Stimulated activated memory B cell treated with anti-CD40 and anti-IgM and Interleukin-4, amounts not matched to agents 10 μg/mL and 1 μg/mL and 100 μg/mL, for 72 hours (primary cell): ENCODE measurements at regions not wholly inside any gene's neighbourhood (a gene's known extent, or its start where the extent isn't known, plus 50 kb on each side); places are given as distances from the start of the nearest gene placed in this dataset.

ENCODE experiments used
- ATAC-seq: fragments of 150-1000 bp; cut with Tn5 transposase; 2 replicates; pipeline ENCODE4 v1.10.0; 2021
- H3K27ac Mint-ChIP-seq: one replicate; pipeline ENCODE4 v1.8.0; 2022; ENCODE audit warnings: mild to moderate bottlenecking, mixed read lengths
- H3K27me3 Mint-ChIP-seq: one replicate; pipeline ENCODE4 v1.8.0; 2022; ENCODE audit warnings: mixed read lengths
- H3K36me3 Mint-ChIP-seq: one replicate; pipeline ENCODE4 v1.8.0; 2022; ENCODE audit warnings: mixed read lengths
- H3K4me1 Mint-ChIP-seq: one replicate; pipeline ENCODE4 v1.8.0; 2022; ENCODE audit warnings: mixed read lengths
- H3K4me3 Mint-ChIP-seq: one replicate; pipeline ENCODE4 v1.8.0; 2022; ENCODE audit warnings: mild to moderate bottlenecking, moderate library complexity, mixed read lengths
- H3K9me3 Mint-ChIP-seq: one replicate; pipeline ENCODE4 v1.8.0; 2022; ENCODE audit warnings: mixed read lengths

DNA sequence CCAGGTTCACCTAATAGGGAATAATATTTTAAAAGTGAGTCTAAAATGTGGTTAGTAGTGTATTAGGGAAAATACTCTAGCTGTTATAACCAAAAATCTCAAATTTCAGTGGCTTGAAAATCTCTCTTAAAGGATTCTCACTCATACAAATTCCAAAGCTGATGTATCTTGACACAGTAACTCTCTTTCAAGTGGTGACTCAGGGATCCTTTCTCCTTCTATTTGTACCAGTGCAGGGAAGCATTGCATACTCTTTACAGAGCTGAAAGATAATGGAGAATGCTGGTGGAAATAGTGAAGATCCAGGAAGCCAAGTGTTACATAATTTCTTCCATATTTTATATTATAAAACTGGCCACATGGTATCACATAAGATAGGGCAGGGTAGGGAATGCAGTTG is 560.2 kb upstream of the CDH9 start:
- Mint-ChIP-seq H3K27me3 (no peaks in the 10 kb centered on the region), H3K9me3 (no peaks in the 10 kb centered on the region), H3K4me3 (no peak overlapping the region), H3K27ac (no peak overlapping the region), H3K36me3 (no peaks in the 10 kb centered on the region), H3K4me1 (no peaks in the 10 kb centered on the region)
- ATAC-seq = no peak

DNA sequence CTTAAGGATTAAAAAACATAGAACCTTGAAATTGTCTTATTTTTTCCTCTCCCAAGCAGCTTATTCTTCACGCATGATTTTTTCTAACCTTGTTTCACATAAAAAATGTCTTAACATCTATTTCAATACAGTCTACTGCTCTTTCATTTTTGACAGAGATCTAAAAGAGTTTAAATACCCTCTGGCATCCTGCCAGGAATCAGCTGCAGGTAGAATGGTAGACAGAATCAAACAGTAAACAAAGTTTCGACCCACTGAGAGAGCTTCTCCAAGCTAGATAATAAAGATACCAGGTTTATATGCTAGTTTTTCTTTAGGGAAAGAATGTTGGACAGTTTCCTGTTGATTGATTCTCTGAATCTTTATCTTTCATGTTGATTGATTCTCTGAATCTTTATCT is 555.8 kb upstream of the CDH9 start:
- Mint-ChIP-seq H3K27me3 (no peaks in the 10 kb centered on the region), H3K36me3 (no peaks in the 10 kb centered on the region), H3K4me3 (no peak overlapping the region), H3K9me3 (peaks cover 4% of the 10 kb centered on the region), H3K4me1 (no peaks in the 10 kb centered on the region), H3K27ac (no peak overlapping the region)
- ATAC-seq = no peak

DNA sequence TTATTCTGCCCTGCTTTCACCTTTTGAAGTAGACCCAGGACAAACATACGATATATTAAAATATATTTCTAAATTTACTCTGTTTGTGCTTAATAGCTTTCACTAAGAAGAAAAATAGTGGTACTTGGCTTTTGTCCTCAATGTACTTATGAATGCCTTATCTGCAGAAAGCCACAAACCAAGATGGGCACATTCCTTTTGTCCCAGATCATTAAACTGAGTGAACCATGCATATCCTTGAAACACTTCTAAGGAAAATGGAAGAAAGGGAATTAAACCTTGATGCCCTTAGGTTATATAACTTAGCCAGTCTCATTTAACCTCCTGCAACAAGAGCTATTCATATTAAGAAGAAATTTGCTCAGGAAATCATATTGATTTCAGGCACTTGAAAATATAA is 553.8 kb upstream of the CDH9 start:
- ATAC-seq = no peak
- Mint-ChIP-seq H3K9me3 (peaks cover 6% of the 10 kb centered on the region), H3K4me3 (no peak overlapping the region)

DNA sequence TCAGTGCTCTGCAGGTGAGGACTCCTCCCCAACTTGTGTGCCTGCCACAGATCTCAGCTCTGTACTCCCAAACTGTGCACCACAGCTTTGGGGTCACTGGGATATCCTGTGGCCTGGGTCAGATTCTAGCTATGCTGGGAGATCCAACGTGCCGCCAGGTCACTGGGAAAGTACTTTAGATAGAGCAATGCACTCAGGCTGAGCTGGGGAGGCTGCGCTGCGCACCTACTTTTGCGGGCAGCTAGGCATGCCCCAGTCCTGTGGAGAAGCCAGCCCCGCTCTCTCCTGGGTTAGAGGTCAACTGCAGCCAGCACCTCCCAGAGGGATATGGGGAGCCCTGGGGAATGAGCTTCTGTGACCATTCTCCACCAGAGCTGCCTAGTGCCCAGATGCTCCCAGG is 552.1 kb upstream of the CDH9 start:
- Mint-ChIP-seq H3K27ac (no peak overlapping the region), H3K27me3 (no peaks in the 10 kb centered on the region), H3K4me1 (no peaks in the 10 kb centered on the region), H3K4me3 (no peak overlapping the region), H3K36me3 (no peaks in the 10 kb centered on the region), H3K9me3 (peaks cover 10% of the 10 kb centered on the region)
- ATAC-seq = no peak

More for the DNA sequence above, 553.8 kb upstream of the CDH9 start:
- H3K36me3 Mint-ChIP-seq = no peaks in the 10 kb centered on the region
- no peaks in the 10 kb centered on the region for H3K4me1 Mint-ChIP-seq
- no peak overlapping the region for H3K27ac Mint-ChIP-seq
- H3K27me3 Mint-ChIP-seq = no peaks in the 10 kb centered on the region

DNA sequence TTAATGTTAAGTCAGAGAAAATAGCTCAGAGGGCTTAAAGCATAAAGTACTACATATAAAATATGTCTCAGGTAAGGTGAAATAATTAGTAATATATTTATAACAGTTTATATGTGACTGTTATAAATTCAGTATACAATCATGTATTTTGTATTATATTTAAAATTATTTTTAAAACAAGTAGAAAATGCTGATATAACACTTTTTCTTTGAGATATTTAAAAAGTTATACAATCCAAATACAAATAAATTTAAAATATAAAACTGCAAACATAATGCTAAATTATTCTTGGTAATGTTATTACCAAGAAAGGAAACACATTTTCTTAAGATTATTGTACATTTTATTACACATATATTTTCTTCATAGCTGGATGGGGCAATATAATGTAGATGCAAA is 539.9 kb upstream of the CDH9 start:
- no peaks in the 10 kb centered on the region for H3K36me3 Mint-ChIP-seq
- H3K27me3 Mint-ChIP-seq = no peaks in the 10 kb centered on the region
- no peak overlapping the region for H3K4me3 Mint-ChIP-seq
- no peak overlapping the region for H3K27ac Mint-ChIP-seq
- ATAC-seq = no peak
- H3K4me1 Mint-ChIP-seq = no peaks in the 10 kb centered on the region
- no peaks in the 10 kb centered on the region for H3K9me3 Mint-ChIP-seq

DNA sequence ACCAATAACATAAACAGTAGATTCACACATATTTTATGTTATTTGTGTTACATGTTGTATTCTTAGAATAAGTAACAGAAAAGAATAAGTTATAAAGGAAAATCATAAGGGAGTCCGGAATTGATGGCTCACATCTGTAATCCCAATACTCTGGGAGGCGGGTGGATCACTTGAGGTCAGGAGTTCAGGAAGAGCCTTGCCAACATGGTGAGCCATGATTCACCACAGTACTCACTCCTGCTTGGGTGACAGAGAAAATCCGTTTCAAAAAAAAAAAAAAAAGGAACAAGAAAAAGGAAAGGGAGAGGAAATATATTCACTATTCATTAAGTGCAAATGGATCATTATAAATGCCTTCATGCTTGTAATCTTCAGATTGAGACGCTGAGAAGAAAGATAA is 533.3 kb upstream of the CDH9 start:
- Mint-ChIP-seq H3K27ac (no peak overlapping the region), H3K4me1 (no peaks in the 10 kb centered on the region), H3K36me3 (no peaks in the 10 kb centered on the region), H3K9me3 (no peaks in the 10 kb centered on the region), H3K27me3 (no peaks in the 10 kb centered on the region), H3K4me3 (no peak overlapping the region)
- ATAC-seq = no peak

DNA sequence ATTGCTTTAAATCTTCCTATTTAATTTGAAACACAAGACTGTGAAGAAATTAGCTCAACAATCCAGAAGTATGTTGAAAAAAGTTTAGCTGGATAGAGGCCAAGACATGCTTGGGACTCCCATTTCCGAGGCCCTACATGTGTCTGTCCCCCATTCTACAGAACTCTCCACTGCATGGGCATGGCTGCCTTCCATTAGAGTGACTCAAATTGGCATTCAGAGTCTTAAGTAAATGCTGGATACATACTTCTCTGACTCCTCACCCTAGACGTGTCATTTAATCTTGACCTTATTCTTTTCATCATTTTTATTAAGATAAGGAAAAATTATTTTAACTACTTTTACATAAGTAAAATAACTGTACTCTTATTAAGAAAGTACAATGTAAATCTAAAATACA is 530.4 kb upstream of the CDH9 start:
- H3K27ac Mint-ChIP-seq = no peak overlapping the region
- H3K27me3 Mint-ChIP-seq = no peaks in the 10 kb centered on the region
- no peaks in the 10 kb centered on the region for H3K9me3 Mint-ChIP-seq
- H3K4me3 Mint-ChIP-seq = no peak overlapping the region
- no peaks in the 10 kb centered on the region for H3K4me1 Mint-ChIP-seq
- ATAC-seq = no peak
- H3K36me3 Mint-ChIP-seq = no peaks in the 10 kb centered on the region

DNA sequence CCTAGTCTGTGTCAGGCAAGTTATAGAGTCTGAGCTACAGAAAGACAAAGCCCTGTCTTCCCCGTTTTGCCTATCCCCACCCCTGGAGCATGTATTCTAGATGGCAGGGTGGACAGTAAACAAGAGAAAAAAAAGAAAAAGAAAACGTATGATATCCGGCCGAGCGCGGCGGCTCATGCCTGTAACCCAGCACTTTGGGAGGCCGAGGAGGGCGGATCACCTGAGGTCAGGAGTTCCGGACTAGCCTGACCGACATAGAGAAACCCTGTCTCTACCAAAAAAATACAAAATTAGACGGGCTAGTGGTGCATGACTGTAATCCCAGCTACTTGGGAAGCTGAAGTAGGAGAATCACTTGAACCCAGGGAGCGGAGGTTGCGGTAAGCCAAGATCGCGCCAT is 523.0 kb upstream of the CDH9 start:
- peaks cover 2% of the 10 kb centered on the region for H3K9me3 Mint-ChIP-seq
- no peak overlapping the region for H3K27ac Mint-ChIP-seq
- H3K4me1 Mint-ChIP-seq = no peaks in the 10 kb centered on the region
- no peaks in the 10 kb centered on the region for H3K27me3 Mint-ChIP-seq
- H3K36me3 Mint-ChIP-seq = no peaks in the 10 kb centered on the region
- no peak overlapping the region for H3K4me3 Mint-ChIP-seq
- ATAC-seq = no peak

DNA sequence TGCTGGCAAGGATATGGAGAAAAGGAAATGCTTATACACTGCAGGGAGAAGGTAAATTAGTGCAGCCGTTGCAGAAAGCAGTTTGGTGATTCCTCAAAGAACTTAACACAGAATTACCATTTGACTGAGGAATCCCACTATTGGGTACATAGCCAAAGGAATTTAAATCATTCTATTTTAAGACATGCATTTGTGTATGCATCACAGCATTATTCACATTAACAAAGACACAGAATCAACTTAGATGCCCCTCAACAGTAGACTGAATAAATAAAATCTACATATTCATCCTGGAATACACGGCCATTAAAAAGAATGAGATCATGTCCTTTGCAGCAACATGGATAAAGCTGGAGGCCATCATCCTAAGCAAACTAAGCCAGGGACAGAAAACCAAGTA is 510.1 kb upstream of the CDH9 start:
- Mint-ChIP-seq H3K27ac (no peak overlapping the region), H3K4me1 (no peaks in the 10 kb centered on the region), H3K36me3 (no peaks in the 10 kb centered on the region), H3K27me3 (no peaks in the 10 kb centered on the region), H3K9me3 (peaks cover 7% of the 10 kb centered on the region), H3K4me3 (no peak overlapping the region)
- ATAC-seq = no peak

DNA sequence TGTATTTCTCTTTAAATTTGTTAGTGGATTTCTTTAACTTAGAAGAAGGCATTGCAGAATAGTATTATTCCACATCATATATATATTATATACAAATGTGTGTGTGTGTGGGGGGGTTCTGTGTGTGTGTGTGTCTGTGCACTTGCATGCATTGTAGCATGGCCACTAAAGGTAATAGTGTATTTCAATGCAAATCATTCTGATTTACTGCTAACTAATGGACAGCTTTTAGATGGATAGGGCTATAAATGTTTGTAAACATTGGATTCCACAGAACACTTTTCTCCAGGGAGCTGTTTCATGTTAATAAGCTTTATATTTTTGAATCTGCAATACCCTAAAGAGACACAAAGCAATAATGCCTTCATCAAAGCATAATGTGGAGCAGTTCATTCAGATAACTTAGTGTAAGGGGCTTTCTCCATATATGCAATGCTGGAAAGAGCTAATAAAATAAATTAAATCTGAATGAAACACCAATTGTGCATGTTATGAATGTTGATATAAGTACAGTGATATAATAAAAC is 496.7 kb upstream of the CDH9 start:
- ATAC-seq = no peak
- Mint-ChIP-seq H3K4me3 (no peak overlapping the region), H3K4me1 (no peaks in the 10 kb centered on the region)

DNA sequence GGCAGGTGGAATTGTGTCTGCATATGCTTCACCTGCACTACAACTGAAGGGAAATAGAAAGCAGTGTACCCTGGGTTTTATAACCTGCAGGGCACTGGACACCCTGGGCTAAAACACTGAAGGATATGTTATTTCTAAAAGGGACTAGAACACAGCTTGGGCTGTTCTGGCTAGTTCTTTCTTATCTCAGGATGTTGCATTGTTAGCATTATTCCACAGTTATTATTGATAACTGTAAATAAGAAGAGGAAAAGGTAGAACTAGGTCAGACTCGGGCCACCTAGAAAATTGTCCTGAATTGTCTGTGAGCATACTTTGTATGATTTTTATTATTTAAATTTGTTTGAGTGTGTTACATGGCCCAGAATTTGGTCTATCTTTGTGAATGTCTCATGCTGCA is 493.9 kb upstream of the CDH9 start:
- Mint-ChIP-seq H3K36me3 (no peaks in the 10 kb centered on the region), H3K4me1 (no peaks in the 10 kb centered on the region), H3K9me3 (no peaks in the 10 kb centered on the region), H3K27me3 (no peaks in the 10 kb centered on the region), H3K27ac (no peak overlapping the region), H3K4me3 (no peak overlapping the region)
- no peak for ATAC-seq

More for the DNA sequence above, 496.7 kb upstream of the CDH9 start:
- H3K27me3 Mint-ChIP-seq = no peaks in the 10 kb centered on the region
- peaks cover 3% of the 10 kb centered on the region for H3K9me3 Mint-ChIP-seq
- H3K27ac Mint-ChIP-seq = no peak overlapping the region
- no peaks in the 10 kb centered on the region for H3K36me3 Mint-ChIP-seq

DNA sequence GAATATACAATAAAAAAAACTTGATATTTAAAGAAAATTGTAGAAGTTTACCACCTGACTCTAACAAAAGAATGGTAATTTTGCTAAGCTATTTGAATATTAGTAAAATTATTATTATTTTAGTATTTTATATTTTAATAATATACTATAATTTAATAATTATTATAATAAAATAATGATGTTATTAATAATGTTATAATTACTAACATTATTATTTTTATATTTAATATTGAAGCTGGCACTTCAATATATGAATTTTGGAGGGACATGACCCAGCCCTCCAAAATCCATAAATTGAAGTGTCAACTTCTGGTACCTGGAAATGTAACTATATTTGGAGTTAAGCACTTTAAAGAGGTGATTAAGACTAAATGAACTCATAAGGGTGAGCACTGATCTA is 486.1 kb upstream of the CDH9 start:
- no peaks in the 10 kb centered on the region for H3K36me3 Mint-ChIP-seq
- no peaks in the 10 kb centered on the region for H3K27me3 Mint-ChIP-seq
- no peak overlapping the region for H3K27ac Mint-ChIP-seq
- H3K4me1 Mint-ChIP-seq = no peaks in the 10 kb centered on the region
- ATAC-seq = no peak
- peaks cover 2% of the 10 kb centered on the region for H3K9me3 Mint-ChIP-seq
- no peak overlapping the region for H3K4me3 Mint-ChIP-seq

DNA sequence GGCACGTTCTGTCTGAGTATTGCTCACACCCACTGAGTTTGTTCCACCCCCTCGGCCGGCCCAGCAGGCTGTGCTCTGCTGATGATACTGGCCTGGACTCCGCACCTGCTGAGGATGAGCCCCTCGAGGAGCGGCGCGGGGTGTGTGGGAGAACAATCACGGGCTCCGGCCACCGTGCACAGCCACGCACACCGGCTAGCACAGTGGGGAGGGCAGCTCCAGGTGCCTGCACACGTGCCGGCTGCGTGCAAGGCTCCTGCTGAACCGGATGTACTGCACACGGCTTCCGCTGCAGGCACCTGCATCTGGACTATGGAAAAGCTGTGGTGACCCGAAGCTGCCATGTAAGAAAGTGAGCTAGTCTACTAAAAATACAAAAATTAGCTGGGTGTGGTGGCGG is 485.2 kb upstream of the CDH9 start:
- ATAC-seq = no peak
- Mint-ChIP-seq H3K27ac (no peak overlapping the region), H3K9me3 (peaks cover 2% of the 10 kb centered on the region), H3K36me3 (no peaks in the 10 kb centered on the region), H3K4me3 (no peak overlapping the region), H3K4me1 (no peaks in the 10 kb centered on the region), H3K27me3 (no peaks in the 10 kb centered on the region)

DNA sequence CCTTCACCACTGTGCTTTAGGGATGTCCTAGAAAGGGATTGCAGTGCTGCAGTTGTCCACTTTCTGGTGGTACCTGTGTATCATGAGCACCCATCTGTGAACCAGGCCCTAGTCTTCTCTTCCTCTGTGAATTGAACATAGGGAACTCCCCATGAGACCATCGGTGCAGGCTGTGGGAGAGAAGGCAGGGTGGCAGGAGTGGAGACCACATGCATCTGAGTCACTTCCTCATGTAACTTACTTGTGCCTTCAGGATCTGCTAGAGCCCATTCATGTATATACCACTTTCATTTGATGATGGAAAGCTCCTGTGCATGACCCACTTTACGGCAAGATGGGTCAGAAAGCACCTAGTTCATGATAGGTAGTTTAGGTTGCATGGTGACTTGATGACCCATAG is 478.1 kb upstream of the CDH9 start:
- Mint-ChIP-seq H3K4me3 (no peak overlapping the region), H3K4me1 (no peaks in the 10 kb centered on the region), H3K9me3 (peaks cover 2% of the 10 kb centered on the region), H3K36me3 (no peaks in the 10 kb centered on the region), H3K27ac (no peak overlapping the region), H3K27me3 (no peaks in the 10 kb centered on the region)
- no peak for ATAC-seq

DNA sequence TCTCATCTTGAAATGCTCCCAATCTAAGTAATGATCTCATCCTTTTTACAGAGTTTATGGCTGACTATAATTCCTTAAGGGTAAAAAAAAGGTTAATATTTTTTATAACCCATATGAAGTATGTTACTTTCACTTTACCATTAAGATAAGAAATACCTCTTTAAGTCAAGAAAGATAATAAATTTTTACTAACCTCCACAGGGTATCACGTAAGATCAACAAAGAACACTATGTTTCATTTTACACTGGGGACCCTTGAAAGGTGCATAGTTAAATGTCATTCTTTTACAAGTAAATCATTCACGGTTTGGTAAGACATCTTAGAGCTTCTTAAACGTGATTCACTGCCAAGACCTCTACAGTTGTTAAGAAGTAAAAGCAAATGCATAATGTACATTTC is 472.7 kb upstream of the CDH9 start:
- H3K4me1 Mint-ChIP-seq = no peaks in the 10 kb centered on the region
- no peak overlapping the region for H3K27ac Mint-ChIP-seq
- no peak for ATAC-seq
- H3K4me3 Mint-ChIP-seq = no peak overlapping the region
- H3K36me3 Mint-ChIP-seq = no peaks in the 10 kb centered on the region
- H3K27me3 Mint-ChIP-seq = no peaks in the 10 kb centered on the region
- no peaks in the 10 kb centered on the region for H3K9me3 Mint-ChIP-seq

DNA sequence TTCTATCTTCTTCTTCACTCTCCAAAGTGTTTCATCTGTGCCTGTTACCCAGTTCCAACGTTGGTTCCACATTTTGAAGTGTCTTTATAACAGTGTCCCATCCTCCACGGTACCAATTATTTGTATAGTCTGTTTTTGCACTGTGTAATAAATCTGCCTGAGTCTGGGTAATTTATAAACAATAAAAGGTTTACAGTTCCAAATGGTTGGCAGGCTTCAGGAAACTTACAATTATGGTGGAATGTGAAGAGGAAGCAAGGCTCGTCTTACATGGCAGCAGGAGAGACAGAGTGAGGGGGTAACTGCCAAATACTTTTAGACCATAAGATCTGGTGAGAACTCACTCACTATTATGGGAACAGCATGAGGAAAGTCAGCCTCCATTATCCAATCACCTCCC is 465.4 kb upstream of the CDH9 start:
- Mint-ChIP-seq H3K4me3 (no peak overlapping the region), H3K4me1 (no peaks in the 10 kb centered on the region), H3K9me3 (peaks cover 9% of the 10 kb centered on the region), H3K27ac (no peak overlapping the region), H3K36me3 (no peaks in the 10 kb centered on the region), H3K27me3 (no peaks in the 10 kb centered on the region)
- no peak for ATAC-seq

DNA sequence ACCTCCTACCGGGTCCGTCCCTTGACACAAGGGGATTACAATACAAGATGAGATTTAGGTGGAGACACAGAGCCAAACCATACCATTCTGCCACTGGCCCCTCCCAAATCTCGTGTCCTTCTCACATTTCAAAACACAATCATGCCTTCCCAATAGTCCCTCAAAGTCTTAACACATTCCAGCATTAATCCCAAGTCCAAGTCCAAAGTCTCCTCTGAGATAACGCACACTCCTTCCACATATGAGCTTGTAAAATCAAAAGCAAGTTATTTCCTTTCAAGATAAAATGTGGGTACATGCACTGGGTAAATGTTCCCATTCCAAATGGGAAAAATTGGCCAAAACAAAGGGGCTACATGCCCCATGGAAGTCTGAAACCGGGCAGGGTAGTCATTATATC is 463.9 kb upstream of the CDH9 start:
- Mint-ChIP-seq H3K27me3 (no peaks in the 10 kb centered on the region), H3K4me3 (no peak overlapping the region), H3K4me1 (no peaks in the 10 kb centered on the region), H3K27ac (no peak overlapping the region), H3K36me3 (no peaks in the 10 kb centered on the region), H3K9me3 (peaks cover 9% of the 10 kb centered on the region)
- ATAC-seq = no peak
